ENCODE measurements at regions not wholly inside any gene's neighbourhood (a gene's known extent, or its start where the extent isn't known, plus 50 kb on each side); places are given as distances from the start of the nearest gene placed in this dataset.
A peak's percentile ranks its signal among the peaks of the same experiment; 100 is the strongest.
"Not testable (repeated sequence)": the region's sequence is repeated elsewhere in the genome, so short reads cannot be mapped to it uniquely, and the experiment has no call there.

DNA sequence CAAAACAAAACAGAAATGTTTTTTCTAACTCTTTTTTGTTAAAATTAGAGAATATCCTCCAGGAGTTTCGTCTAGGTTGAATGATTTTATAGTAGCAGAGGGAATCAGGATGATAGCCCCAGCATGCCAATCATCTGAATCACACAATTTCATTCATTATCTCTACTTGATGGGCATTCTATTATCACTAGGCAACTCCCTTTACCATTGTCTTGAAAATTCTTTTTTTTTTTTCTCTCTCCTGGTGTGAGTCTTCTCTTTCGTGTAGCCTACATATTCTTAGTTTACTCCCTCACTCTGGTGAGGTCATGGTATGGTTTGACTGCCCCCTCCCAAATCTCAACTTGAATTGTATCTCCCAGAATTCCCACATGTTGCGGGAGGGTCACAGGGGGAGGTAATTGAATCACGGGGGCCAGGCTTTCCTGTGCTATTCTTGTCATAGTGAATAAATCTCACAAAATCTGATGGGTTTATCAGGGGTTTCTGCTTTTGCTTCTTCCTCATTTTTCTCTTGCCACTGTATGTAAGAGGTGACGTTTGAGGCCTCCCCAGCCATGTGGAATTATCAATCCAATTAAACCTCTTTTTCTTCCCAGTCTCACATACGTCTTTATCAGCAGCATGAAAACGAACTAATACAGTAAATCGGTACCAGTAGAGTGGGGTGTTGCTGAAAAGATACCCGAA is 105.0 kb downstream of the OTUD1 start:
- FAIRE-seq (no peak), DNase-seq (ENCODE audit: low spot score) (no peak)

DNA sequence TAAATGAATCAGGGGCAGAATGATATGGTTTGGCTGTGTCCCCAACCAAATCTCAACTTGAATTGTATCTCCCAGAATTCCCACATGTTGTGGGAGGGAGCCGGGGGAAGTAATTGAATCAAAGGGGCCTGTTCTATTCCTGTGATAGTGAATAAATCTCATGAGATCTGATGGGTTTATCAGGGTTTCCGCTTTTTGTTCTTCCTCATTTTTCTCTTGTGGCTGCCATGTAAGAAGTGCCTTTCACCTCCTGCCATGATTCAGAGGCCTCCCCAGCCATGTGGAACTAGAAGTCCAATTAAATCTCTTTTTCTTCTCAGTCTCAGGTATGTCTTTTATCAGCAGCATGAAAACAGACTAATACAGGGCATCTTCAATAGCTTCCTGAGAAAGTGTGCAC is 107.0 kb downstream of the OTUD1 start:
- not testable (repeated sequence) for FAIRE-seq; DNase-seq (ENCODE audit: low spot score)

GRCh38 chr10:23556727-23557440 is 118.0 kb downstream of the OTUD1 start:
- FAIRE-seq (no peak), DNase-seq (ENCODE audit: low spot score) (peak; percentile 25)

DNA sequence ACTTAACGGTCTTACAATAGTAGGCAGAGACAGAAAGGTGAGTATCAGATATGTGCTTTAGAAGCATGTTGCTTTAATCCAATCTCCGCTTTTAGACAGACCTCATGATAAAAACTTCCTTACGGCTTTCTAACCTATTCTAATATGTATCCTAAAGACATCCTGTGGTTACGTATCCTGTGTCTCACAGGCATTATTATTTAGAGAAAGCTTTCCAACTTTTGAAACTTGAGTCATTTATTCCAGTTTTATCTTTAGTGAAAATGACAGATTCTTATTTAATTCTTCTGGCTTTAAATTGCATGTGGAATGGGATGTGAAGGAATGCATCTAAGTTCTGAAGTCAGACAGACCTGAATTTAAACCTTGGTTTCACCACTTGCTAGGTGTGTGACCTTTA is 118.9 kb downstream of the OTUD1 start:
- no peak for DNase-seq (ENCODE audit: low spot score)
- FAIRE-seq, result no peak

DNA sequence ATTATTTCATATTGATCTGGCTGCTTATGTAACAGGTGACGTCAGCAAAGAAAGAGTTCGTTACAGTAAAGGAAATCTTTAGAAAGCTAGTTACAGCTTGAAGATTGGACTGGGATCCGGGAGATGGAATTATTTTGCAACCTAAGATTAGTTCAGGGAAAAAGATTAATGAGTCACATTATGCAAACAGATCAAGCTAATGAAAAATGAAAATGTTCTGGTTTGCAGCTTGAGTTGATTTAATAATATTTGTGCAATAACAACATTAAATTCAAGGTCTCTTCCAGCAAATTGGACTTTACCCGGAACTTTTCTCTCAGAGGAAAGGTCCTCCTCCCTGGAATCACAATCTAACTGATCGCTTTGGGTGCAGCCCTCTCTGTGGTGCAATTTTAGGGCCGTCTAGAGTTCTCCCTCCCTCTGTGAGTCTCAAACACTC is 119.5 kb downstream of the OTUD1 start:
- no peak for FAIRE-seq
- no peak for DNase-seq (ENCODE audit: low spot score)

GRCh38 chr10:23568996-23569395 is 130.1 kb downstream of the OTUD1 start:
- FAIRE-seq, result no peak

DNA sequence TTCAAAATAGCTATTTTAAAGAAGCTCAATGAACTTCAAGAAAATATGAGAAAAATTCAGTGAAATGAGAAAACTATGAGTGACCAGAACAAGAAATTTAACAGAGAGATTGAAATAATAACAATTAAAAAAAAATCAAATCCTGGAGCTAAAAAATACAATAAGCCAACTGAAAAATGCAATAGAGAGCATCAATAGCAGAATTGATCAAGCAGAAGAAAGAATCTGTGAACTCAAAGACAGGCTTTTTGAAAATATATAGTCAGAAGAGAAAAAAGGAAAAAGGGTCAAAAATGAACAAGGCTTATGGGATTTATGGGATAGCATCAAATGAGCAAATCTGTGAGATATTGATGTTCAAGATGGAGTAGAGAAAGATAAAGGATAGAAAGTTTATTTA is 133.0 kb downstream of the OTUD1 start:
- FAIRE-seq (no peak), DNase-seq (ENCODE audit: low spot score) (no peak)

More at GRCh38 chr10:23568996-23569395, 130.1 kb downstream of the OTUD1 start:
- no peak for DNase-seq (ENCODE audit: low spot score)

- no peak for FAIRE-seq
- DNase-seq (ENCODE audit: low spot score), result no peak
Measured at GRCh38 chr10:23581906-23582450, 143.1 kb downstream of the OTUD1 start.

- DNase-seq (ENCODE audit: low spot score) (no peak), FAIRE-seq (no peak)
Measured at GRCh38 chr10:23584396-23584795, 145.5 kb downstream of the OTUD1 start.

DNA sequence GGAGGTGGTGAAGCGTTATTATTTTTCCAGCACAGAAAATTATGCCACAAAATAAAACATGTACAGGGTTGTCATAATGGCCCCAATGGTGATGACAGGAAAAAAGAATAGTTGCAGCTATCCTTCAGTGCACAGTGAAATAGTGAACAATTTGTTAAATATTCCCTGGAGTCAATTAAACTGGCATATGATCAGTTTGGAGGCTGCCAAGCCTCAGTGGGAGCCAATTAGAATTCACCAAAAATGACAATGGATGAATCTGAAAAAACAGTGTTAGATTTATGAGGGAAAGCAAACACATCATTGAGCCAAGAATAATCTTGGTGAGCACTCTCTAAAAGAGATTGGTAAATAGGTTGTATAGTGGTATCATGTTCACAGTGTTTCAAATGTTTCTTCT is 146.3 kb downstream of the OTUD1 start:
- no peak for FAIRE-seq
- DNase-seq (ENCODE audit: low spot score), result no peak

DNA sequence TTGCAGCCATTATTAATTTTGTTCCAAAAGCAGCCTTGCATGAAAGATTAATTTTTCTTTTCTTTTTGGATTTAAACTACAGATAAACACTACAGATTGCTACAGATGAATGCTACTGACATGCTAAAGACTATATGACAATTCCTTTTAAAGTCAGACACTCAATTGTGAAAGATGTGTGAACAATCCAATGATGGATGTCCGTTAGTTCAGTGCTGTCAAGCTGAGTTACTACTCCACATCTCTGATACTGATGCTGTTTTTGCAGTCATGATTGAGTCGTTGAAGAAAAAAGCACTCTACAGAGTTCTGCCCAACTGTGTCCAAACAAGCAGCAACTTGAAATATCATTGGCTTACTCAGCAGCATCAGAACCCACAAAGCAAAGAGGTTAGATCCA is 146.8 kb downstream of the OTUD1 start:
- no peak for FAIRE-seq

GRCh38 chr10:23595278-23595677 is 156.4 kb downstream of the OTUD1 start:
- DNase-seq (ENCODE audit: low spot score); FAIRE-seq: not testable (repeated sequence)

More for the DNA sequence above, 146.8 kb downstream of the OTUD1 start:
- no peak for DNase-seq (ENCODE audit: low spot score)

- no peak for FAIRE-seq
- DNase-seq (ENCODE audit: low spot score), result no peak
Measured at GRCh38 chr10:23604613-23605012, 165.7 kb downstream of the OTUD1 start.

DNA sequence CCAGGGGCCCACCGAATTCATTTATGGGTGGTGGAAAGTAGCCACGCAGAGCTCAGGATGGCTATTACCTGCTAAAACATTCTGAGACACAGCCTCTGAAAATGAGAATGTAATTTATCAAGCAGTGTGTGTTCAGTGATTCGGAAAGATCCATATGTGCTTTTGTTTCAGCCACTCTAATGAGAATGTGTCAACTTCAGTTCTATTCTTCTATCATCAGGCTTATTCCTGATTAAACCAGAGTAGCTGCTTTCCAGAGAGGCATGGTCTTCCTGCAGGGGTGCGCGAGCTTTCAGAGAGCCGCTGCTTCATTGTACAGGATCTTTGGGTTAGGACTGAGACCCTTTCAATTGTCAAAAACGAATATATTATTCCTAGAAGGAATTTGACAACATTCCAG is 167.6 kb downstream of the OTUD1 start:
- FAIRE-seq (no peak), DNase-seq (ENCODE audit: low spot score) (no peak)

DNA sequence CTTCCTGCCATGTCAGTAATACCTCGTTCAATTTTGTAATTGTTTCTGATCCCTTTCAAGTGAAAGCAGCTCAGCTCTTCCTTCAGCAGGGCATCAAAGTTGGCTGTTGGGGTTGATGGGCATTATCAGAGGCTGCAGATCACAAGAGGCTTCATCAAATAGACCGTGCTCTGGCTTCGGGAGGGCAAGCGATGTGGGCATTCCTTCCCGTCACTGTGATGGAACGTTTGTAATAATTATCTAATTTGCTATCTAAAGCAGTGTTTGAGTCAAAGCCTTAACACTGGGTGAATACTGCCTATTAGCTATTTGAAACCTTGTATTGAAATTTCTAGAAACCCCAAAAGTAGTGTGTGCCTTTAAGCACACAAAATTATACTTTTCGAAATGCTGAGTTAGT is 170.1 kb downstream of the OTUD1 start:
- FAIRE-seq, result no peak
- DNase-seq (ENCODE audit: low spot score), result no peak

DNA sequence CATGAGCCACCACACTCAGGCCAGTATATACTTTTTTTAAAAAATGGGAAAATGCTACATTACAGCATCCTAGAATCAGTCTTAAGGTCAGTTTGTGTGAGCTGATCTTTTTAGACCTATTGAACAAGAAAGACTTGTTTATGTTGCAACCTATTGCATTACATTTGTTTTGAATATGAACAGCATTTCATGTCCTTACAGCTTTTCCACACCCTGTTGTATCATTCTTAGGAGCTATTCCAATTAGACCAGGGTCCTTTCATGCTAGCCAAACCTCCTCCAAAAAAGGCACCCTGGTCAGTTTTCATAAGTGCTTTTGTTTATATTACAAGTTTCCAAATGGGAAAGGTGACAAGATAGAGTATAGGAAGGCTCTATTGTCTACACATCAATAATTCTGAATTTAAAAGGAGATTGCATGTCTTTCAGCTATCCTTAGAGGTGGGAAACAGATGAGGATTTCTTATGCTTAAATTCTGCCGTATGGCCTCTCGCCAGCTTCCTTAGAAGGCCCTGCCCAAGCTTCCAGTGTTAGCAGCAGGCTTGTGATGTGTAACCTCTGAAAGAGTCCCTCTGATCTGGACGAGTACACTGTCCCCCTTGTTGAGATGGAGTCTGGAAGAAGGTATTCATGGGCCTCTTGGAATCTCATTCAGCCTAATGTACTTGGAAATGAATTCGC is 171.9 kb downstream of the OTUD1 start:
- no peak for DNase-seq (ENCODE audit: low spot score)
- no peak for FAIRE-seq

- DNase-seq (ENCODE audit: low spot score) (no peak), FAIRE-seq (no peak)
Measured at GRCh38 chr10:23611308-23612029, 172.6 kb downstream of the OTUD1 start.

- FAIRE-seq (no peak), DNase-seq (ENCODE audit: low spot score) (no peak)
Measured at GRCh38 chr10:23613900-23614299, 175.0 kb downstream of the OTUD1 start.

GRCh38 chr10:23614483-23614882 is 175.6 kb downstream of the OTUD1 start:
- FAIRE-seq (no peak), DNase-seq (ENCODE audit: low spot score) (no peak)

DNA sequence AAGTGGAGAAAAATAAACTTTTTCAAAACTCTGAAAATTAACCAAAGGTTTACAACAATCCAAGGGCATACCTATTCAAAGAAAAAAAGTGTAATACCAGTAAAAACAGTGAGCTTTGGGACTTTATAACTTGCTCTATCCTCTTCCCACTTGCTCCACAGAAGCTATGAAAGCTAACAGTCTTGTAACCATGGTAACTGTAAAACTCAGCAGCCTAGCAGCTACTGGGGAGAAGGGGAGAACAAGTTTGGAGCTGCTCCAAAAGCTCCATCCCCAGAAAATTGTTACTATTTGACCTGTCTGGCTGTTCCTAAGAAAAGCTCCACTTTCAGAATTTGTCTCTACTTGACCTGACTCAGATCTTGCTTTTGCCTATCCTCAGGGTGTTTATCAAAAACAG is 191.5 kb downstream of the OTUD1 start:
- no peak for DNase-seq (ENCODE audit: low spot score)
- FAIRE-seq, result no peak

DNA sequence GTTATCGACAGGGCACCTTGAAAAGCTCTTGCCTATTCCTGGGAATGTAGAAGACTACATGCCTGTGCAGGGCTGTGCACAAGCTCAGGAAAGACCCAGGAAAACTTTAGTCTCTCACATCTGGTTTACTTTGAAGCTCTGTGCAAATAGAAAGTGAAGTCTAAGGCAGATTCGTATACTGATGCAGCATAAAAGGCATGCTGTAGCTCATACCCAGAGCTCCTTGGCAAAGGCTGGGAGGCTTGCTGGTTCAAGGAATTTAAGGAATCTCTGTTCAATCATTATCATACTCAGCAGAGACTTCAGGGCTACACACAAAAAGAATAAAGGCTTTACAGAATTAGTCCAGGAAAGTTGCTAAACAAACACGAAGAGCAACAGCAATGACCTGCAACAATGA is 192.0 kb downstream of the OTUD1 start:
- DNase-seq (ENCODE audit: low spot score), result peak; percentile 9
- FAIRE-seq, result no peak

All from urothelium cell line (cell line).